Fibroblast of skin of abdomen (primary cell): ENCODE measurements at regions not wholly inside any gene's neighbourhood (a gene's known extent, or its start where the extent isn't known, plus 50 kb on each side); places are given as distances from the start of the nearest gene placed in this dataset.
A peak's percentile ranks its signal among the peaks of the same experiment; 100 is the strongest.

ENCODE experiments used
- DNase-seq: peaks from one replicate; pipeline ENCODE4 v3.0.0-alpha.2; 2013

GRCh38 chr12:93043192-93043876 lies 114.2 kb upstream of the EEA1 start:
- no peak for DNase-seq

DNA sequence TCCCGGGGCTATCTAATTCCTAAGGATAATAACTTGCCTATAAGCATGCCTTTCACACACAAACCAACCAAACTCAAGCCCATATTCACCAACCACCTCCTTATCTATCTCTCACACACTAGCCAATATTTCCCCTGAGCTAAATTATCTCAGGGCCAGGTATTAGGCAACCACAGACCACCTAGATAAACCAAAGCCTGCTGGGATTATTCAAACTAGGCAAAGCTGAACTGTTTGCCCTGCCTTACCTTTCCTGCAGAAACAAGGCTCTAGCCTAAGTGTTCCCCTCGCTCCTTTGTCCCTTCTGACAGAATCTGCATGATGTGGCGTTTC lies 114.7 kb upstream of the EEA1 start:
- no peak for DNase-seq

DNA sequence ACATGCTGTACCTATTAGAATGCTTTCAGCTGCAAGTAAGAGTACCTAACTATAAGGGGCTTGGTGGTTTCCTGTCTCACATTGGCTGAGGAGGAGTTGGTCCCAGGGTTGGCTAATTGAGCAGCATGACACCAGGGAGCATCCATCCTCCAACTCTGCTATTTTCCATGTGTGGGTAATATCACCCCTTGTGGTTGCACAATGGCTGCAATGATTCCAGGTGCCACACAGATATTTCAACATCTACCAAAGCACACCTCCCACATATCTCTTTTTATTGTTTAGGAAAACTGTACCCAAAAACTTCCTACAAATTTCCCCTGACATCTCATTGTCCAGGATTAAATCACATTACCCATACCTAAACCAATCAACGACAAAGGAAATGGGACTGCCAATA lies 118.0 kb upstream of the EEA1 start:
- DNase-seq: no peak

DNA sequence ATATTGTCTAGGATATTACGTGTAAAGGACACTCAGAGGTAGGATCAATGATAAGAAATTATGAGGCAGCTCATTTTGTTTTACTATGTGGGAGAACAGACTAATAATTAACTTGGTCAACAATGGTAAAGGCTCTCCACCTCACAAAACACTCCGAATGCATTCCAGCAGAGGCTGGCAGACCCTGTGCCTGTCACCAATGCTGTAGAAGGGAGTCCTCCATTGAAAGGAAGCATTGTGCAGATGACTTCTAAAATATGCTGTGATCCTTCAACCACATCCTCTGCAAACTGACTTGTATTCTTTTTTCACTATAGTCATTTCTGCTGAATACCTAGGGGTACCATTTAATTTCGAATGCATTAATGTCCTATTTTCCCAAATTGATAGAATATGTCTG lies 119.6 kb upstream of the EEA1 start:
- no peak for DNase-seq

GRCh38 chr12:93050026-93050747 lies 121.1 kb upstream of the EEA1 start:
- peak; percentile 77 for DNase-seq

DNA sequence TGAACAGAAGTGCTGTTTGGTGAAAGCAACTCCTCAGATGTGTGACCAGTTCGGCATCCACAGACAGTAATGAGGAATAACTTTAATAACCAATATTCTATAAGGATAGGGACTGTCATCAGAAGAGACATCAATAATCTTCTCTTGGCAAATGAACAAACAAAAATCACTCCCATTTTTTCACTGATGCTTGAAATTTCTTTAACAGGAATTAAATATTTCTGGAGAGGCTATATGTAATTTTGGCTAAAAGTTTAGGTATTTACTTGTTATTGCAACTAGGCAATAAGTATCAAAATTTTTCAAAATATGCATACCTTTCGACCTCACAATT lies 121.6 kb upstream of the EEA1 start:
- no peak for DNase-seq

DNA sequence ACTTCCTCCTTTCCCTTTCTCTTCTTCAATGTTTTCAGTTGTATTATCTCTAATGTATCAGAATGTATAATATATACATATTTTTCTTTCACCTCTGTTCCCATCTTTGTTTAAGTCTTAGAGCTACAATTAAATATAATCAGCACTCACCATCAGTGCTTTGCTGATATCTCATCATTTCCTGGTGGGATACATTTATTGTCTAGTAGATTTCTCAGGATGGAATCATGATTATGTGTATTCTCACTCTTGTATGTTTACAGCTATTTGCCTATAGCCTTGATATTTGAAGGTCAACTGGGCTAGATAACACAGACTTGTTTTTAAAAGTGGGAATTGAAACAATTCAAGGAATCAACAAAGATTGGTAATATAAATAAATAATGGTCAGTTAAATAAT lies 124.9 kb upstream of the EEA1 start:
- DNase-seq: no peak

DNA sequence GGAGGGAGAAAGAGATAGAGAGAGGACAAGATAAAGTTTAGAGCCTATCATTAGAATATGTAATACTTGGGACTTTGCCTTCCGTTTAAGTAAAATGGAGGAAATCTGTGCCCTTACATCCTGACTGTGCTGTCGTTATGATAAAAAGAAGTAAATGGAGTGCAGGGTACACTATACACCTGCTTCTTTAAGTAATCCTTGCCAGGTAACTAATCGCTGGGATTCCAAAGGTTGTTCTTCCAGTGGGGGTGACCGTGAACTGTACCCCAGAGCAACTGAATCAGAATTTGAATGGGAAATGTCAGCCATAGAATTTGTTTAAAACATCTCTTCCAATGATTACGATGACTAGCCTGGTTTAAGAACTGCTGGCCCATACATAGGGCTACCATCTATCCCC lies 126.1 kb upstream of the EEA1 start:
- DNase-seq: no peak

GRCh38 chr12:93056971-93057535 lies 128.0 kb upstream of the EEA1 start:
- no peak for DNase-seq

- no peak for DNase-seq
Measured at GRCh38 chr12:93058280-93058679, 129.2 kb upstream of the EEA1 start.

GRCh38 chr12:93059288-93059687 lies 130.2 kb upstream of the EEA1 start:
- no peak for DNase-seq

DNA sequence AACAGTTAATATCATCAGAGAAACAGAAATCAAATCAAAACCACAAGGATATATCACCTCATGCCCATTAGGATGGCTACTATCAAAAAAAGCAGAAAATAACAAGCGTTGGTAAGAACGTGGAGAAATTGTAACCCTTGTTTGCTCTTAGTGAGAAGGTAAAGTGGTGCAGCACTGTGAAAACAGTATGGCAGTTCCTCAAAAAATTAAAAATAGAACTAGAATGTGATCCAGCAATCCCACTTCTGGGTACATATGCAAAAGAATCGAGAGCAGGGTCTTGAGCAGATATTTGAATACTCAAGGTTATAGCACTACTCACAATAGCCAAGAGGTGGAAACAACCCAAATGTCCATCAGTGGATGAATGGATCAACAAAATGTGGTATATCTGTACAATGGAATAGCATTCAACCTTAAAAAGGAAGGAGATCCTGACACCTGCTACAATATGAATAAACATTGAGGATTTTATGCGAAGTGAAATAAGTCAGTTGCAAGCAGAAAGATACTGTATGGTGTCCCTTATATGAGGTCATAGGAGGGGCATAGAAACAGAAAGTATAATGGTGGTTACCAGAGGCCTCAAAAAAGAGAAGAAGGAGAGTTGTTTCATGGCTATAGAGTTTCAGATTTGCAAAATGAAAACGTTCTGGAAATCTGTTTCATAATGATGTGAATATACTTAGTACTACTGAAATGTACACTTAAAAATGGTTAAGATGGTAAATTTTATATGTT lies 131.0 kb upstream of the EEA1 start:
- no peak for DNase-seq

DNA sequence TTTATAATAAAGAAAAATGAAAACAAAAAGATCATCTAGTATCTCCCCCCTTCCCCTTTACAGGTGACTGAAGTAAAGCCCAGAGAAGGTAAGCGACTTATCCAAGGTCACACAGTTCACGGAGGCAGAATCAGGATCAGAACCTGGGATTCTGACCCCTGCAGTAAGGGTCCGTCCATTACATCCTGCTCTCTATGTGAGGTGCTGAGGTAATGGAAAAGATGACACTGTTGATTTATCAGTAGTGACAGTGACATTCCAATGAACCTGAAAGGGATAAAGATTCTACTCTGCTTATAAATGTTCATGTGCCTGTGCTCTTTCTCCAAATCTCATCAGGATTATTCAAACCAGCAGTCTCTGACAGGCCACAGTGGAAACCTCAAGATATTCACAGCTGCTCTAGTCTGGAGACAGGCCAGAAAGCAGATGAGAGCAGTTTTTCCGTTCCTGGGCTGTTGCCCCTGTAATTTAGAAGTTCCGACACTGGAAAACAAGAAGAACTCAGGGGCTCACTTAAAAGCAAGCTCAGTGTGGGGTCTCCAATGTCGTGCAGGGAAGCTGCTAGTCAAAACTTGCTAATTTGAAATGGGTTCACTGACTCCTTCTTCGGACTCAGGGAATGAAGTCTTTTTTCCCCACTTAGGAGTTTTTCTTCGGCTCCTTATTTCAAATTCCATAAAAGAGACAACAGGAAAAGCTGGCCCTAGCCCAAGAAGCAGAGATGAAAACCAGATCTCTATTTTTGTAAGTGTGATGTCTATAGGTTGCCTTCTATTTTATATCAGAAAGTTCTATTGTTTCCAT lies 131.8 kb upstream of the EEA1 start:
- peak; percentile 85 for DNase-seq

DNA sequence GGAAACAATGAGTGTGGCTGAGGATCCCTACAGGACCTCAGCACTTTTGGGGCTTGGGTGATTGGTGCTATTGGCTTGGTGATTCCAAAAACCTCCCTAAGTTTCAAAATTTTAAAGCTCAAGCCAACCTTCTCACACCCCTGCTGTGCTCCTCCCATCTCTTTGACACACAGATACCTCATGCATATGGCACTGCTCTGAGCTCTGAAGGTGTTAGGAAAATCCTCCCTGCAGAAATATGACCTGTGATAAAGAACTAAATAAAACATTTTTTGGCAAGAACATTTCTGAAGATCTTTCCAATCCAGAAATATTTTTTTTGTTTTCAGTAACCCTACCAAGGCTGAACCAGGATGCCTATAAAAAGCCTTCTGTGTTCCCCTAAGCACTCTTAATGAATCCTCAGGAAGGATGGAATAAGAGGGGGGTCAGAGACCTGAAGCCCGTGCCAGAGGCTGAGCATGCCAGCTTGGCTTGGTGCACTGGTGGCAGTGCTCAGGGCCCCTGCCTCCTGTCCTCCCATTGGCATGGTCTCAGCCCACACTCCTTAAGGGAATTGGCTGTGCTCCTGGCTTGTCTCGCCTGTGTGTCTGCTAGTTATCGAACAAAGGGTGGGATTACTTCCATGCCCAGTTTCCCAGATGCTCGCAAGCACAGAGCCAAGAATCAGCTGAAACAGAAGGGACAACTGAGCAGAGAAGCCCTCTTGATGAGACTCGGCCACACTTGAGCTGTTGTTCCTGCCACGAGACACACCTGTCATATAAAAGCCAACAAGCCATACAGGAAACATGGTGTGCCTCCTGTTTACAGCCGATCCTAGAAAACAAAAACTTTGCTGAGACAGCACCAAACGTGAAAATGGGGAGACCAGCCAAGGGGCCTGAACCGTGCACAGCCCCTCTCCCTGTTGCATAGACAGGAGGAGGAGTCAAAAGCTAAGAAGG lies 132.7 kb upstream of the EEA1 start:
- no peak for DNase-seq

DNA sequence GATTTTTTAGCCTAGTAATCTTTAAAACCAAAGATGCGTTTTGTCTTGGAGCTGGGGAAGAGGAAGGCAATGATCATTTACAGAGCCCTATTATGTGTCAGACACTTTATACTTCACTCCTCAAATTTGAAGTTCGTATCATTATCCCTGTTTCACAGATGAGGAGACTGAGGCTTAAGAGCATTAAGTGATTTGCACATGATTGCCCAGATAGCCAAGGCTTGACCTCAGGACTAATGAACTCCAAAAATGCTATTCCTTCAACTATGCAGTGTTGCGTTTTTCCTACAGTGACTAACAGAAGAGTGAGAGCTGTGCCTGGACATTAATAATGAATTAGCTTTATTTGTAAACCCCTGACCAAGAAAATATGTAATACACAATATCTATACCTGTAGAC lies 136.8 kb upstream of the EEA1 start:
- no peak for DNase-seq

DNA sequence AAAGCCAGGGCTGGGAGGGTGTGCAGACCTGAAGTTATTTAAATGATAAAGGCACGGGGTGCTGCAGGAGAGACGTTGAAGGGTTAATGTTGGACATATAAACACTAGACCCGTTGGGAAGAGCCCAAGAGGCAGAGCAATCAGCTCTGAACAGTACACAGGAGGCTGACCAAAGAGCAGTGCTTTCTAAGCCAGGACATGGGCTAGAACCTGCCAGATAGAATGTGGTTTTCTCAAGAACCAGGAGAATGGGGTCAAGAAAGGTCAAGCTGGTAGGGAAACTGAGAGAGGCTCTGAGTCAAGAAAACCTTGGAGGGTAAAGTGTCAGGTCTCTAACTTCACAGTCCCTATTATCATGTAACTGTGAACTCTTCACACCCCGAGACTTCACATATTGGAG lies 143.2 kb upstream of the EEA1 start:
- DNase-seq: no peak

DNA sequence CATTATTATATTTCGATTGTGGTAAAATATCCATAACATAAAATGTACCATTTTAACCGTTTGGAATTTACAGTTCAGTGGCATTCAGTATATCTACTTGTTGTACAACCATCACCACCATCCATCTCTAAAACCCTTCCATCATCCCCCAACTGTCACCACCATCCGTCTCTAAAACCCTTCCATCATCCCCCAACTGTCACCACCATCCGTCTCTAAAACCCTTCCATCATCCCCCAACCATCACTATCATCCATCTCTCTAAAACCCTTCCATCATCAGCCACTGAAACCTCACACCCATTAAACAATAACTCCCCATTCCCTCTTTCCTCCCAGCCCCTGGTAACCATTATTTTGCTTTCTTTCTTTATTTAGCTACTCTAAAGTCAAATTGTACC lies 144.2 kb upstream of the EEA1 start:
- DNase-seq: no peak

DNA sequence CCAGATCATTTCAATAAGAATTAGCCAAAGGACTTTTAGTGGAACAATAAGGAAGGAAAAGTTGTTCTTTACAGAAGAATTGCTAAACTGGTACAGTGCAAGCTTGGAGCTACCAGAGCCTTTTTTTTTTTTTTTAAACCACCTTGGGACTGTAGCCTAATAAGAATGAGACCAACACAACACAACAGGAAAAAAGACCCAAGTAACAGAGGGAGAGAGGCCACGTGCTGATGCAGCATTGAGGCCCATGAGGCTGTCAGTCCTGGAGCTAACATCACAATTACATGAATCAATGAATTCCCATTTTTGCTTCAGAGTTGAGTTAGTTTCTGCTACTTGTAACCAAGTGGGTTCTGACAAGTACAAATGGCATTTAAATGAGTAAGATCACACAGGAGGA lies 149.0 kb upstream of the EEA1 start:
- DNase-seq: no peak

DNA sequence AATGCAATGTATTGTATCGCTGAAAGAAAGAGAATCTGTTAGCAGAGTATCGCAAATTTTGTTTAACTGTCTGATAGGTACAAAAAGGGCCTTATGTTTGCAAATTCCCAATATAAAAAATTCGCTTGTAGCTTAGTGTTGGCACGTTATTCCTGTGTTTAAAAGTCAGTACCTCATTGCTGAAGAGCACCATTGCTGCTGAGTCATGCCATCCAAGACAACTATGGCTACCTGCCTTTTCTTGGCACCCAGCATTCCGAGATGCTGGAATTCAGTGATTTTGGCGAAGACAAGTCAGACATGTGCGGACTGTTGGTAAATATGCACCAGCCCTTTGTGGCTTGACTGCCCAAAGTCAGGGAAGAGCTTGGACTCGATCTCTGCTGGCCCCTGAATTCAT lies 149.5 kb upstream of the EEA1 start:
- DNase-seq: no peak

- DNase-seq: no peak
Measured at GRCh38 chr12:93079271-93079670, 150.2 kb upstream of the EEA1 start.

- DNase-seq: no peak
Measured at GRCh38 chr12:93079976-93080375, 150.9 kb upstream of the EEA1 start.

- no peak for DNase-seq
Measured at GRCh38 chr12:93080452-93080851, 151.4 kb upstream of the EEA1 start.
